ENCODE measurements at regions not wholly inside any gene's neighbourhood (a gene's known extent, or its start where the extent isn't known, plus 50 kb on each side); places are given as distances from the start of the nearest gene placed in this dataset.

GRCh38 chr3:87901141-87901540 lies 157.7 kb downstream of the CGGBP1 start:
- no peak for DNase-seq (ENCODE audit: low read depth, low spot score)
- Histone ChIP-seq H3K79me2 (ENCODE audit: control insufficient read depth, insufficient read depth, low read length) (no peaks in the 10 kb centered on the region), H3K4me3 (ENCODE audit: control insufficient read depth in 2 of 3, extremely low read depth in 1 of 3, insufficient read depth in 2 of 3, low read depth in 1 of 3, low read length in 3 of 3) (no peak overlapping the region), H3K9me1 (ENCODE audit: control insufficient read depth, extremely low read depth, insufficient read depth, low read length) (no peaks in the 10 kb centered on the region), H3K4me1 (ENCODE audit: control insufficient read depth, extremely low read depth, insufficient read depth, low read length) (no peaks in the 10 kb centered on the region), H4K20me1 (ENCODE audit: control insufficient read depth, extremely low read depth, insufficient read depth, low read length) (no peaks in the 10 kb centered on the region), H3K9ac (ENCODE audit: control insufficient read depth, extremely low read depth, insufficient read depth, low read length) (no peak overlapping the region), H3K27ac (ENCODE audit: control insufficient read depth, insufficient read depth, low read length) (no peak overlapping the region), H3K27me3 (ENCODE audit: control insufficient read depth, extremely low read depth, insufficient read depth, low read length) (no peaks in the 10 kb centered on the region), H3K9me3 (ENCODE audit: control insufficient read depth, low read depth, low read length) (no peaks in the 10 kb centered on the region), H3K36me3 (ENCODE audit: control insufficient read depth in 2 of 2, extremely low read depth in 1 of 2, insufficient read depth in 2 of 2, low read length in 2 of 2) (no peaks in the 10 kb centered on the region), H2AFZ (ENCODE audit: control insufficient read depth, low read length) (no peak overlapping the region), H3K4me2 (ENCODE audit: control insufficient read depth, extremely low read depth, insufficient read depth, low read depth, low read length) (no peak overlapping the region)
- dilution Hi-C loops (cut with MboI; ENCODE audit: extremely low pct_ligation_motif_present, low sequenced_read_pairs), result no loop called here
- TF ChIP-seq, protein P1, sequence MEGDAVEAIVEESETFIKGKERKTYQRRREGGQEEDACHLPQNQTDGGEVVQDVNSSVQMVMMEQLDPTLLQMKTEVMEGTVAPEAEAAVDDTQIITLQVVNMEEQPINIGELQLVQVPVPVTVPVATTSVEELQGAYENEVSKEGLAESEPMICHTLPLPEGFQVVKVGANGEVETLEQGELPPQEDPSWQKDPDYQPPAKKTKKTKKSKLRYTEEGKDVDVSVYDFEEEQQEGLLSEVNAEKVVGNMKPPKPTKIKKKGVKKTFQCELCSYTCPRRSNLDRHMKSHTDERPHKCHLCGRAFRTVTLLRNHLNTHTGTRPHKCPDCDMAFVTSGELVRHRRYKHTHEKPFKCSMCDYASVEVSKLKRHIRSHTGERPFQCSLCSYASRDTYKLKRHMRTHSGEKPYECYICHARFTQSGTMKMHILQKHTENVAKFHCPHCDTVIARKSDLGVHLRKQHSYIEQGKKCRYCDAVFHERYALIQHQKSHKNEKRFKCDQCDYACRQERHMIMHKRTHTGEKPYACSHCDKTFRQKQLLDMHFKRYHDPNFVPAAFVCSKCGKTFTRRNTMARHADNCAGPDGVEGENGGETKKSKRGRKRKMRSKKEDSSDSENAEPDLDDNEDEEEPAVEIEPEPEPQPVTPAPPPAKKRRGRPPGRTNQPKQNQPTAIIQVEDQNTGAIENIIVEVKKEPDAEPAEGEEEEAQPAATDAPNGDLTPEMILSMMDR (optimal IDR thresholded peaks at IDR 0.05 in 1 of 3, IDR thresholded peaks at IDR 0.05 in 1 of 3, conservative IDR thresholded peaks at IDR 0.05 in 1 of 3; ENCODE audit: extremely low read depth in 1 of 3, insufficient read depth in 2 of 3, low read length in 3 of 3), result no peak
- TF ChIP-seq EZH2 (IDR thresholded peaks at IDR 0.05; ENCODE audit: low read length), result no peak
- no peak for FAIRE-seq

DNA sequence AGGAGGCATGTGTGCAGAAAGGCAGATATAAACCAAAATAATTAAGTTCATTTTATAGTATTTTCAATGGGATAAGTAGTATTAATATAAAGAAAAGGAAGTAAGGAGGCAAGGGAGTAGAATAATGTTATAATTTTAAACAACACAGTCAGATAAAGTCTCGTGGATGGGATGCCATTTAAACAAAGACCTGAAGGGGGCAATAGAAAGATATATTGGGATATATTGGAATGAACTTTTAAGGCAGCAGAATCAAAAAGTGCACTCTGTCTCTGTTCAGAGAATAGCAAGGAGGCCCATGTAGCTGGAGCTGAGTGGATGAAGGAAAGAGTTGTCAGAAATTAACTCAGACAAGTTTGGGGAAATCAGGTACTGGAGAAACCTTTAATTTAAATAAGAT lies 158.7 kb downstream of the CGGBP1 start:
- no peaks in the 10 kb centered on the region for H3K4me1 ChIP-seq (ENCODE audit: control insufficient read depth, extremely low read depth, insufficient read depth, low read length)
- no peaks in the 10 kb centered on the region for H3K36me3 ChIP-seq (ENCODE audit: control insufficient read depth in 2 of 2, extremely low read depth in 1 of 2, insufficient read depth in 2 of 2, low read length in 2 of 2)
- H3K79me2 ChIP-seq (ENCODE audit: control insufficient read depth, insufficient read depth, low read length), result no peaks in the 10 kb centered on the region
- no peak overlapping the region for H3K4me2 ChIP-seq (ENCODE audit: control insufficient read depth, extremely low read depth, insufficient read depth, low read depth, low read length)
- no peak for FAIRE-seq
- H2AFZ ChIP-seq (ENCODE audit: control insufficient read depth, low read length), result no peak overlapping the region
- dilution Hi-C loops (cut with MboI; ENCODE audit: extremely low pct_ligation_motif_present, low sequenced_read_pairs), result no loop called here
- no peaks in the 10 kb centered on the region for H3K9me1 ChIP-seq (ENCODE audit: control insufficient read depth, extremely low read depth, insufficient read depth, low read length)
- TF ChIP-seq, protein P1 (optimal IDR thresholded peaks at IDR 0.05 in 1 of 3, IDR thresholded peaks at IDR 0.05 in 1 of 3, conservative IDR thresholded peaks at IDR 0.05 in 1 of 3; ENCODE audit: extremely low read depth in 1 of 3, insufficient read depth in 2 of 3, low read length in 3 of 3), result no peak
- TF ChIP-seq EZH2 (IDR thresholded peaks at IDR 0.05; ENCODE audit: low read length), result no peak
- H3K27ac ChIP-seq (ENCODE audit: control insufficient read depth, insufficient read depth, low read length), result no peak overlapping the region
- H3K9ac ChIP-seq (ENCODE audit: control insufficient read depth, extremely low read depth, insufficient read depth, low read length), result no peak overlapping the region
- no peaks in the 10 kb centered on the region for H3K27me3 ChIP-seq (ENCODE audit: control insufficient read depth, extremely low read depth, insufficient read depth, low read length)
- no peaks in the 10 kb centered on the region for H4K20me1 ChIP-seq (ENCODE audit: control insufficient read depth, extremely low read depth, insufficient read depth, low read length)
- no peaks in the 10 kb centered on the region for H3K9me3 ChIP-seq (ENCODE audit: control insufficient read depth, low read depth, low read length)
- DNase-seq (ENCODE audit: low read depth, low spot score), result no peak
- no peak overlapping the region for H3K4me3 ChIP-seq (ENCODE audit: control insufficient read depth in 2 of 3, extremely low read depth in 1 of 3, insufficient read depth in 2 of 3, low read depth in 1 of 3, low read length in 3 of 3)

All from keratinocyte (primary cell).